GM12878 (cell line): ENCODE measurements at regions not wholly inside any gene's neighbourhood (a gene's known extent, or its start where the extent isn't known, plus 50 kb on each side); places are given as distances from the start of the nearest gene placed in this dataset.

Source experiments
- ATAC-seq: fragments of 200-7000 bp; cut with Tn5 transposase; 3 replicates; pipeline ENCODE4 v1.9.1; 2020; ENCODE audit warnings: mild to moderate bottlenecking, moderate library complexity
- BruUV-seq: library from RNA; stranded (reverse); fragments of 400-500 nt; replicated peaks from 2 replicates; lab custom pipeline; 2021; lab: Mats Ljungman, UMichigan
- CTCF ChIA-PET: fragments of 300-600 bp; sonication (Branson Sonifier 250); formaldehyde crosslinking; extraction: SDS; loops from one replicate; lab custom pipeline; 2021; ENCODE audit warnings: inconsistent platforms; lab: Yijun Ruan, JAX
- POLR2A ChIA-PET: fragments of 350-600 bp; formaldehyde crosslinking; extraction: SDS; loops from one replicate; lab custom pipeline; 2021; ENCODE audit warnings: inconsistent platforms; lab: Charles Lee
- RAD21 ChIA-PET: fragments of 300-600 bp; sonication (Branson Sonifier 250); formaldehyde crosslinking; loops from one replicate; lab custom pipeline; 2023; ENCODE audit warnings: antibody characterized with exemption; ENCODE audit not compliant: unreplicated experiment; lab: Charles Lee
- SMC1A ChIA-PET: fragments of 300-600 bp; sonication (Branson Sonifier 250); formaldehyde crosslinking; loops from one replicate; lab custom pipeline; 2023; ENCODE audit not compliant: unreplicated experiment, uncharacterized antibody; lab: Charles Lee
- DNase-seq: peaks from one replicate; pipeline ENCODE4 v3.0.0-alpha.2; 2011; ENCODE audit warnings: low read depth, low spot score
- FAIRE-seq: peaks from 3 replicates; lab custom pipeline; 2011; peaks lifted over from hg19 to GRCh38; lab: Jason Lieb, UNC
- H2AFZ ChIP-seq: 2 replicates; pipeline ENCODE4 v1.6.0; 2011; ENCODE audit warnings: low read depth, low read length, control low read depth; ENCODE audit not compliant: control insufficient read depth
- H3K27ac ChIP-seq: 2 replicates; pipeline ENCODE4 v1.5.1; 2011; ENCODE audit warnings: control low read depth; ENCODE audit not compliant: control insufficient read depth, insufficient read depth
- H3K27me3 ChIP-seq, 2 experiments: replicated peaks in 1 of 2; 2 replicates each; pipeline versions ENCODE4 v1.6.0 to v1.6.1; 2011; ENCODE audit warnings: low read length in 1 of 2; ENCODE audit not compliant: control insufficient read depth in 2 of 2, insufficient read depth in 2 of 2
- H3K36me3 ChIP-seq, 2 experiments: 2 replicates each; pipeline ENCODE4 v1.5.1; 2011; ENCODE audit warnings: low read length in 1 of 2; ENCODE audit not compliant: control insufficient read depth in 2 of 2, insufficient read depth in 2 of 2
- H3K4me1 ChIP-seq: 2 replicates; pipeline ENCODE4 v1.6.1; 2011; ENCODE audit warnings: mild to moderate bottlenecking, low read length, moderate library complexity, mixed read lengths; ENCODE audit not compliant: control insufficient read depth, insufficient read depth
- H3K4me2 ChIP-seq: 2 replicates; pipeline ENCODE4 v1.6.0; 2011; ENCODE audit warnings: control low read depth; ENCODE audit not compliant: control insufficient read depth, insufficient read depth
- H3K4me3 ChIP-seq: fragments of 200-600 bp; sonication (generic); 2 replicates; pipeline ENCODE4 v1.5.1; 2016
- H3K79me2 ChIP-seq: 2 replicates; pipeline ENCODE4 v1.6.0; 2011; ENCODE audit warnings: low read length; ENCODE audit not compliant: control insufficient read depth, insufficient read depth
- H3K9ac ChIP-seq: 2 replicates; pipeline ENCODE4 v1.8.0; 2011; ENCODE audit warnings: low read length, control low read depth, mixed read lengths; ENCODE audit not compliant: control insufficient read depth, insufficient read depth
- H3K9me3 ChIP-seq: replicated peaks from 3 replicates; pipeline ENCODE4 v1.5.1; 2011; ENCODE audit warnings: mild to moderate bottlenecking, low read length; ENCODE audit not compliant: control insufficient read depth, insufficient read depth
- H4K20me1 ChIP-seq: 2 replicates; pipeline ENCODE4 v1.6.0; 2011; ENCODE audit not compliant: control insufficient read depth, insufficient read depth
- BCLAF1 ChIP-seq: fragments of 450-650 bp; IDR thresholded peaks from 2 replicates; pipeline ENCODE4 v1.6.1; 2017; ENCODE audit warnings: antibody characterized with exemption, mild to moderate bottlenecking, moderate library complexity
- CHD1 ChIP-seq: IDR thresholded peaks from 2 replicates; pipeline ENCODE4 v1.6.1; 2012; ENCODE audit warnings: low read depth, low read length, improper control_type of control experiment
- EGR1 ChIP-seq, 2 experiments: IDR thresholded peaks; 1 replicate in 1 of 2; 2 replicates in 1 of 2; pipeline ENCODE4 v1.6.1; 2011 to 2012; ENCODE audit warnings: low read depth in 2 of 2, low read length in 2 of 2, borderline replicate concordance in 1 of 2, mild to moderate bottlenecking in 1 of 2, moderate library complexity in 1 of 2
- ETV6 ChIP-seq, 2 experiments: fragments of 450-650 bp in 1 of 2; IDR thresholded peaks in 1 of 2; conservative IDR thresholded peaks in 1 of 2; 2 replicates each; pipeline ENCODE4 v1.6.1; 2014; ENCODE audit warnings: antibody characterized with exemption in 1 of 2, borderline replicate concordance in 1 of 2, low read depth in 1 of 2, mild to moderate bottlenecking in 1 of 2, moderate library complexity in 1 of 2
- GATAD2B ChIP-seq: fragments of 450-650 bp; conservative IDR thresholded peaks from 2 replicates; pipeline ENCODE4 v1.6.1; 2017; ENCODE audit warnings: low read depth, mild to moderate bottlenecking, moderate library complexity
- IKZF2 ChIP-seq, 2 experiments: fragments of 450-650 bp; IDR thresholded peaks; 2 replicates each; pipeline ENCODE4 v1.6.1; 2017; ENCODE audit warnings: mild to moderate bottlenecking in 2 of 2, moderate library complexity in 2 of 2
- MTA2 ChIP-seq: fragments of 450-650 bp; IDR thresholded peaks from 2 replicates; pipeline ENCODE4 v1.6.1; 2016; ENCODE audit warnings: low read depth, mild to moderate bottlenecking, moderate library complexity
- MYB ChIP-seq: fragments of 150-350 bp; IDR thresholded peaks from 2 replicates; pipeline ENCODE4 v1.6.1; 2014; ENCODE audit warnings: mild to moderate bottlenecking, low read depth, low read length, borderline replicate concordance
- NR2C1 ChIP-seq: fragments of 450-650 bp; IDR thresholded peaks from 2 replicates; pipeline ENCODE4 v1.6.1; 2017; ENCODE audit warnings: antibody characterized with exemption, mild to moderate bottlenecking, moderate library complexity
- PAX5 ChIP-seq: IDR thresholded peaks from 2 replicates; pipeline ENCODE4 v1.6.1; 2011; ENCODE audit warnings: low read depth, low read length, borderline replicate concordance
- PKNOX1 ChIP-seq: fragments of 450-650 bp; IDR thresholded peaks from 2 replicates; pipeline ENCODE4 v1.6.1; 2016; ENCODE audit warnings: mild to moderate bottlenecking
- POLR2AphosphoS5 ChIP-seq: IDR thresholded peaks from 2 replicates; pipeline ENCODE4 v1.6.1; 2011; ENCODE audit warnings: mild to moderate bottlenecking, low read length, inconsistent platforms
- TARDBP ChIP-seq: IDR thresholded peaks from 2 replicates; pipeline ENCODE4 v1.6.1; 2016; ENCODE audit warnings: borderline replicate concordance
- ZNF622 ChIP-seq: fragments of 450-650 bp; IDR thresholded peaks from 2 replicates; pipeline ENCODE4 v1.6.1; 2017; ENCODE audit warnings: mild to moderate bottlenecking, inconsistent platforms
- WGBS: methylation state at CpG from one replicate; pipeline ENCODE4 v1.1.6; 2016; ENCODE audit warnings: low lambda C conversion rate; ENCODE audit not compliant: insufficient replicate concordance, insufficient coverage; ENCODE audit errors: missing lambda C conversion rate; 5-methylcytosine and 5-hydroxymethylcytosine counted together
- in situ Hi-C: fragments of 300-500 bp; cut with MboI; formaldehyde crosslinking; loops from 9 replicates; pipeline ENCODE4 v1.14.3; 2018; ENCODE audit warnings: mixed read lengths
- intact Hi-C: fragments of 100-400 bp; cut with micrococcal nuclease; formaldehyde crosslinking; loops from one replicate; pipeline ENCODE4 v1.14.2; 2022; ENCODE audit not compliant: unreplicated experiment
- TF ChIP-seq, protein P1 (sequence below): fragments of 450-650 bp; formaldehyde crosslinking; IDR thresholded peaks from 2 replicates; pipeline ENCODE4 v1.4.0; 2020; ENCODE audit warnings: mild to moderate bottlenecking, moderate library complexity
- TF ChIP-seq, protein P2 (sequence below): fragments of 450-650 bp; IDR thresholded peaks from 2 replicates; pipeline ENCODE4 v1.6.1; 2014; ENCODE audit warnings: mild to moderate bottlenecking

DNA sequence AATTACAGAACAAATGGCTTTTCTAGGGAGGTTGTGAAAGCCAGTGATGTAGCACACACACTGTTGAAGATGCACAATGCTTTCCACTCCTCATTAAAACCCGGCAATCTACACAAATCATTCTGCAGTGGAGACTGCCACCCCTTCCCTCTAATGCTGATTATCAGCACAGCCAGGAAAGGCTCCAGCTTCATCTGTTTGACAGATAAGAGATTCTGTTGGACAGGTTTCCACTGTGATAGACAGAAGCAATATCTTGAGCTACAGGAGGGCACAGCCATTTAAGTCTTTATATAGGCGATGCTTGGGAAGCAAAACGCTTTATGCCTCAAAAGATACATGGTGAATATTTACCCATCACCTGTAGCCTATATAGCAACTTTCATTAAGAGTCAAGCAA is 555.6 kb downstream of the GLRX3 start:
- ChIA-PET RAD21 (no interaction called here), CTCF (no interaction called here), SMC1A (no interaction called here), POLR2A (no interaction called here)
- WGBS, result 40% methylated on average over 3 of the region's 3 CpGs
- Histone ChIP-seq H3K27ac (no peak overlapping the region), H3K4me3 (no peak overlapping the region), H3K9ac (no peak overlapping the region), H2AFZ (no peak overlapping the region), H3K9me3 (no peaks in the 10 kb centered on the region), H3K4me1 (no peaks in the 10 kb centered on the region), H3K27me3 (no peaks in the 10 kb centered on the region), H3K36me3 (no peaks in the 10 kb centered on the region), H3K79me2 (no peaks in the 10 kb centered on the region), H3K4me2 (no peak overlapping the region), H4K20me1 (no peaks in the 10 kb centered on the region)
- intact Hi-C loops (no loop called here), in situ Hi-C loops (no loop called here)
- no peak for FAIRE-seq
- no TSS peak for BruUV-seq
- DNase-seq, result no peak
- no peak for ATAC-seq
- TF ChIP-seq POLR2AphosphoS5, result no peak
- TF ChIP-seq, protein P1, sequence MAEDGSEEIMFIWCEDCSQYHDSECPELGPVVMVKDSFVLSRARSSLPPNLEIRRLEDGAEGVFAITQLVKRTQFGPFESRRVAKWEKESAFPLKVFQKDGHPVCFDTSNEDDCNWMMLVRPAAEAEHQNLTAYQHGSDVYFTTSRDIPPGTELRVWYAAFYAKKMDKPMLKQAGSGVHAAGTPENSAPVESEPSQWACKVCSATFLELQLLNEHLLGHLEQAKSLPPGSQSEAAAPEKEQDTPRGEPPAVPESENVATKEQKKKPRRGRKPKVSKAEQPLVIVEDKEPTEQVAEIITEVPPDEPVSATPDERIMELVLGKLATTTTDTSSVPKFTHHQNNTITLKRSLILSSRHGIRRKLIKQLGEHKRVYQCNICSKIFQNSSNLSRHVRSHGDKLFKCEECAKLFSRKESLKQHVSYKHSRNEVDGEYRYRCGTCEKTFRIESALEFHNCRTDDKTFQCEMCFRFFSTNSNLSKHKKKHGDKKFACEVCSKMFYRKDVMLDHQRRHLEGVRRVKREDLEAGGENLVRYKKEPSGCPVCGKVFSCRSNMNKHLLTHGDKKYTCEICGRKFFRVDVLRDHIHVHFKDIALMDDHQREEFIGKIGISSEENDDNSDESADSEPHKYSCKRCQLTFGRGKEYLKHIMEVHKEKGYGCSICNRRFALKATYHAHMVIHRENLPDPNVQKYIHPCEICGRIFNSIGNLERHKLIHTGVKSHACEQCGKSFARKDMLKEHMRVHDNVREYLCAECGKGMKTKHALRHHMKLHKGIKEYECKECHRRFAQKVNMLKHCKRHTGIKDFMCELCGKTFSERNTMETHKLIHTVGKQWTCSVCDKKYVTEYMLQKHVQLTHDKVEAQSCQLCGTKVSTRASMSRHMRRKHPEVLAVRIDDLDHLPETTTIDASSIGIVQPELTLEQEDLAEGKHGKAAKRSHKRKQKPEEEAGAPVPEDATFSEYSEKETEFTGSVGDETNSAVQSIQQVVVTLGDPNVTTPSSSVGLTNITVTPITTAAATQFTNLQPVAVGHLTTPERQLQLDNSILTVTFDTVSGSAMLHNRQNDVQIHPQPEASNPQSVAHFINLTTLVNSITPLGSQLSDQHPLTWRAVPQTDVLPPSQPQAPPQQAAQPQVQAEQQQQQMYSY (CRISPR knock-in tag), result no peak
- TF ChIP-seq EGR1 (IDR thresholded peaks at IDR 0.05; ENCODE audit: borderline replicate concordance in 1 of 2, low read depth in 2 of 2, low read length in 2 of 2), result no peak
- no peak for TF ChIP-seq IKZF2 (IDR thresholded peaks at IDR 0.05)
- no peak for TF ChIP-seq CHD1
- no peak for TF ChIP-seq PKNOX1
- TF ChIP-seq, protein P2, sequence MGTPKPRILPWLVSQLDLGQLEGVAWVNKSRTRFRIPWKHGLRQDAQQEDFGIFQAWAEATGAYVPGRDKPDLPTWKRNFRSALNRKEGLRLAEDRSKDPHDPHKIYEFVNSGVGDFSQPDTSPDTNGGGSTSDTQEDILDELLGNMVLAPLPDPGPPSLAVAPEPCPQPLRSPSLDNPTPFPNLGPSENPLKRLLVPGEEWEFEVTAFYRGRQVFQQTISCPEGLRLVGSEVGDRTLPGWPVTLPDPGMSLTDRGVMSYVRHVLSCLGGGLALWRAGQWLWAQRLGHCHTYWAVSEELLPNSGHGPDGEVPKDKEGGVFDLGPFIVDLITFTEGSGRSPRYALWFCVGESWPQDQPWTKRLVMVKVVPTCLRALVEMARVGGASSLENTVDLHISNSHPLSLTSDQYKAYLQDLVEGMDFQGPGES, result no peak
- no peak for TF ChIP-seq BCLAF1
- no peak for TF ChIP-seq MYB
- TF ChIP-seq GATAD2B, result no peak
- no peak for TF ChIP-seq ETV6 (conservative IDR thresholded peaks at IDR 0.05 in 1 of 2, IDR thresholded peaks at IDR 0.05 in 1 of 2; ENCODE audit: borderline replicate concordance in 1 of 2, low read depth in 1 of 2)
- no peak for TF ChIP-seq ZNF622
- no peak for TF ChIP-seq TARDBP
- no peak for TF ChIP-seq PAX5
- no peak for TF ChIP-seq NR2C1
- TF ChIP-seq MTA2, result no peak
